ENCODE measurements at regions not wholly inside any gene's neighbourhood (a gene's known extent, or its start where the extent isn't known, plus 50 kb on each side); places are given as distances from the start of the nearest gene placed in this dataset.

DNA sequence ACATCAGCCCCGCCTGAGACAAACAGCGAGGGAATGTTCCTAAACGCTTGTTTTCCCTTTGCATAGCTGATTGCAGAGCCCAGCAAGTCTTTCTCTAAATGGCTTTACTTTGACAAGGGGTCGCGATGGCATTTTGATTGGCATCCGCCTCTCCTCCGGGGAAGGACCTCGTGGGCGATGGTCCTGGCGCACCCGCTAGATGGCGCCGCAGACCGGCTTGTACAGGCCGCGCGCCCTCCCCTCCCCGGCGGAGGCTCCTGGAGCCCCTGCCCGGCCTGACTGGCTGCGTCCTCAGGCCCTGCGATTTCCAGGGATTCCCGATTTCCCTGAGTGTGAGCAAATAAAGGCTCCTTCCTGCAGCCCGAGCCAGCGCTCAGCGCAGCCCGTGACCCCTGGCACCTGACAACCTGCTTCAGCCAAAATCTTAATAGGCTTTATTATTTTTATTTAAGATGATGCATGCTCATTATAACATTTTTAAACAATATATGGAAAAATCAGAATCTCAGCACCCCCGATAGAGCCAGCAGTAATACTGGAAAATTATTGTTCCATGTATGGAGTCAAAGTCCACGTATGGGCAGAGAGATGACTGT lies 468.3 kb downstream of the AACS start:
- TF ChIP-seq, protein P1, sequence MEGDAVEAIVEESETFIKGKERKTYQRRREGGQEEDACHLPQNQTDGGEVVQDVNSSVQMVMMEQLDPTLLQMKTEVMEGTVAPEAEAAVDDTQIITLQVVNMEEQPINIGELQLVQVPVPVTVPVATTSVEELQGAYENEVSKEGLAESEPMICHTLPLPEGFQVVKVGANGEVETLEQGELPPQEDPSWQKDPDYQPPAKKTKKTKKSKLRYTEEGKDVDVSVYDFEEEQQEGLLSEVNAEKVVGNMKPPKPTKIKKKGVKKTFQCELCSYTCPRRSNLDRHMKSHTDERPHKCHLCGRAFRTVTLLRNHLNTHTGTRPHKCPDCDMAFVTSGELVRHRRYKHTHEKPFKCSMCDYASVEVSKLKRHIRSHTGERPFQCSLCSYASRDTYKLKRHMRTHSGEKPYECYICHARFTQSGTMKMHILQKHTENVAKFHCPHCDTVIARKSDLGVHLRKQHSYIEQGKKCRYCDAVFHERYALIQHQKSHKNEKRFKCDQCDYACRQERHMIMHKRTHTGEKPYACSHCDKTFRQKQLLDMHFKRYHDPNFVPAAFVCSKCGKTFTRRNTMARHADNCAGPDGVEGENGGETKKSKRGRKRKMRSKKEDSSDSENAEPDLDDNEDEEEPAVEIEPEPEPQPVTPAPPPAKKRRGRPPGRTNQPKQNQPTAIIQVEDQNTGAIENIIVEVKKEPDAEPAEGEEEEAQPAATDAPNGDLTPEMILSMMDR (IDR thresholded peaks at IDR 0.05), result peak; percentile 33 to 71 (median 64)
- TF ChIP-seq POLR2A (IDR thresholded peaks at IDR 0.05), result no peak

Measured in heart left ventricle (tissue), 13 donors.